ENCODE measurements at regions not wholly inside any gene's neighbourhood (a gene's known extent, or its start where the extent isn't known, plus 50 kb on each side); places are given as distances from the start of the nearest gene placed in this dataset.

DNA sequence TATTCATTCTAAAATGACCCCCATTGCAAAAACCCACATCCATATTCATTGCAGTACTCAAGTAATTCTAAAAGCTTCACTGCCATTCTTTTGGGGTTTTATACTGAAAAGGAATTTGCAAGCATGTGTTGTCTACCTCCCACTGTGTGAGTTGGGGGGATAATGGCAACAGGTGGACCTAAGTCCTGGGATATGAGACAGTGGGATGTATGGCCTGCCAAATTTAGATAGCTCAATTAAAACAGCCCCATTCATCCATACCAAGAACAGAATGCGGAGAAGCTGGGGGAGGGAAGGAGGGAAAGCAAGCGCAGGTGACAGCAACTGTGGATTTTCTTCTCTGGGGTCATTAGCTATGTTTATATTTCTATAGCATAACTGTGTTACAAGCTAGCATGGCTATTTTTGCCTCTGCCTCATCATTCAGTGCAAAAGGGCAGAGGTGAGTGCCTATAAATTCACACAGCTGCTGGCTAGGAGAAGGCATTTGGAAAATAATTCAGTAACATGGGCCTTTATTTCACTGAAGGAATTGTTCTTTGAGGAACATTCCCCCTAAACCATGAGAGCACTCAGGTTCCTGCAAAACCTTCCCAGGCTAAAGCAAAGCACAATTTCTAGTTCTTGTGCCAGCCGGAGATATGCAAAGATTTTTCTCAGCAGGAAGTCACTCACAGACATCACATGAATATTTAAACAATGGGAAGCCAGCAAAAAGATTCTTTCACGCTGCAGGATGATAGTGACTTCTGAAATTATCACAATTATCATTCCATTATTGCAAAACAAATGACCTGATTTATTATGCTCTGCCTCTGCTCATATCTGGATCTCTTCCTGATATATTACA lies 393.9 kb upstream of the ACVR2A start:
- TF ChIP-seq, protein P1, sequence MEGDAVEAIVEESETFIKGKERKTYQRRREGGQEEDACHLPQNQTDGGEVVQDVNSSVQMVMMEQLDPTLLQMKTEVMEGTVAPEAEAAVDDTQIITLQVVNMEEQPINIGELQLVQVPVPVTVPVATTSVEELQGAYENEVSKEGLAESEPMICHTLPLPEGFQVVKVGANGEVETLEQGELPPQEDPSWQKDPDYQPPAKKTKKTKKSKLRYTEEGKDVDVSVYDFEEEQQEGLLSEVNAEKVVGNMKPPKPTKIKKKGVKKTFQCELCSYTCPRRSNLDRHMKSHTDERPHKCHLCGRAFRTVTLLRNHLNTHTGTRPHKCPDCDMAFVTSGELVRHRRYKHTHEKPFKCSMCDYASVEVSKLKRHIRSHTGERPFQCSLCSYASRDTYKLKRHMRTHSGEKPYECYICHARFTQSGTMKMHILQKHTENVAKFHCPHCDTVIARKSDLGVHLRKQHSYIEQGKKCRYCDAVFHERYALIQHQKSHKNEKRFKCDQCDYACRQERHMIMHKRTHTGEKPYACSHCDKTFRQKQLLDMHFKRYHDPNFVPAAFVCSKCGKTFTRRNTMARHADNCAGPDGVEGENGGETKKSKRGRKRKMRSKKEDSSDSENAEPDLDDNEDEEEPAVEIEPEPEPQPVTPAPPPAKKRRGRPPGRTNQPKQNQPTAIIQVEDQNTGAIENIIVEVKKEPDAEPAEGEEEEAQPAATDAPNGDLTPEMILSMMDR (IDR thresholded peaks at IDR 0.05 in 2 of 3, conservative IDR thresholded peaks at IDR 0.05 in 1 of 3; ENCODE audit: borderline replicate concordance in 1 of 3, insufficient read depth in 1 of 3, low read depth in 2 of 3, low read length in 2 of 3), result no peak
- TF ChIP-seq, protein P2, sequence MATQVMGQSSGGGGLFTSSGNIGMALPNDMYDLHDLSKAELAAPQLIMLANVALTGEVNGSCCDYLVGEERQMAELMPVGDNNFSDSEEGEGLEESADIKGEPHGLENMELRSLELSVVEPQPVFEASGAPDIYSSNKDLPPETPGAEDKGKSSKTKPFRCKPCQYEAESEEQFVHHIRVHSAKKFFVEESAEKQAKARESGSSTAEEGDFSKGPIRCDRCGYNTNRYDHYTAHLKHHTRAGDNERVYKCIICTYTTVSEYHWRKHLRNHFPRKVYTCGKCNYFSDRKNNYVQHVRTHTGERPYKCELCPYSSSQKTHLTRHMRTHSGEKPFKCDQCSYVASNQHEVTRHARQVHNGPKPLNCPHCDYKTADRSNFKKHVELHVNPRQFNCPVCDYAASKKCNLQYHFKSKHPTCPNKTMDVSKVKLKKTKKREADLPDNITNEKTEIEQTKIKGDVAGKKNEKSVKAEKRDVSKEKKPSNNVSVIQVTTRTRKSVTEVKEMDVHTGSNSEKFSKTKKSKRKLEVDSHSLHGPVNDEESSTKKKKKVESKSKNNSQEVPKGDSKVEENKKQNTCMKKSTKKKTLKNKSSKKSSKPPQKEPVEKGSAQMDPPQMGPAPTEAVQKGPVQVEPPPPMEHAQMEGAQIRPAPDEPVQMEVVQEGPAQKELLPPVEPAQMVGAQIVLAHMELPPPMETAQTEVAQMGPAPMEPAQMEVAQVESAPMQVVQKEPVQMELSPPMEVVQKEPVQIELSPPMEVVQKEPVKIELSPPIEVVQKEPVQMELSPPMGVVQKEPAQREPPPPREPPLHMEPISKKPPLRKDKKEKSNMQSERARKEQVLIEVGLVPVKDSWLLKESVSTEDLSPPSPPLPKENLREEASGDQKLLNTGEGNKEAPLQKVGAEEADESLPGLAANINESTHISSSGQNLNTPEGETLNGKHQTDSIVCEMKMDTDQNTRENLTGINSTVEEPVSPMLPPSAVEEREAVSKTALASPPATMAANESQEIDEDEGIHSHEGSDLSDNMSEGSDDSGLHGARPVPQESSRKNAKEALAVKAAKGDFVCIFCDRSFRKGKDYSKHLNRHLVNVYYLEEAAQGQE (IDR thresholded peaks at IDR 0.05; ENCODE audit: low read depth), result no peak
- no peak for TF ChIP-seq RAD21 (IDR thresholded peaks at IDR 0.05; ENCODE audit: low read depth)
- no peak for TF ChIP-seq ZFX (IDR thresholded peaks at IDR 0.05)
- no peak for TF ChIP-seq POLR2A (IDR thresholded peaks at IDR 0.05; ENCODE audit: borderline replicate concordance, extremely low read depth, insufficient read depth, insufficient read length)
